Fibroblast of villous mesenchyme (primary cell): ENCODE measurements at regions not wholly inside any gene's neighbourhood (a gene's known extent, or its start where the extent isn't known, plus 50 kb on each side); places are given as distances from the start of the nearest gene placed in this dataset.
A peak's percentile ranks its signal among the peaks of the same experiment; 100 is the strongest.

Source experiments
- DNase-seq: peaks from one replicate; pipeline ENCODE4 v3.0.0-alpha.2; 2010; ENCODE audit warnings: low read depth
- H3K4me3 ChIP-seq: 2 replicates; pipeline ENCODE4 v1.5.1; 2011; ENCODE audit warnings: low read depth, mild to moderate bottlenecking, low read length
- CTCF ChIP-seq: IDR thresholded peaks from 2 replicates; pipeline ENCODE4 v1.5.1; 2012; ENCODE audit warnings: low read depth, mild to moderate bottlenecking, low read length; ENCODE audit not compliant: insufficient read depth

GRCh38 chr12:27907766-27908165 is 64.8 kb downstream of the PTHLH start:
- no peak for TF ChIP-seq CTCF
- peak; percentile 39 for DNase-seq
- no peak overlapping the region for H3K4me3 ChIP-seq

- H3K4me3 ChIP-seq, result no peak overlapping the region
- TF ChIP-seq CTCF, result no peak
- DNase-seq, result peak; percentile 78
These were observed 65.7 kb downstream of the PTHLH start for GRCh38 chr12:27906658-27907473.

GRCh38 chr12:27906127-27906500 is 66.4 kb downstream of the PTHLH start:
- DNase-seq, result no peak
- no peak for TF ChIP-seq CTCF
- H3K4me3 ChIP-seq, result no peak overlapping the region

DNA sequence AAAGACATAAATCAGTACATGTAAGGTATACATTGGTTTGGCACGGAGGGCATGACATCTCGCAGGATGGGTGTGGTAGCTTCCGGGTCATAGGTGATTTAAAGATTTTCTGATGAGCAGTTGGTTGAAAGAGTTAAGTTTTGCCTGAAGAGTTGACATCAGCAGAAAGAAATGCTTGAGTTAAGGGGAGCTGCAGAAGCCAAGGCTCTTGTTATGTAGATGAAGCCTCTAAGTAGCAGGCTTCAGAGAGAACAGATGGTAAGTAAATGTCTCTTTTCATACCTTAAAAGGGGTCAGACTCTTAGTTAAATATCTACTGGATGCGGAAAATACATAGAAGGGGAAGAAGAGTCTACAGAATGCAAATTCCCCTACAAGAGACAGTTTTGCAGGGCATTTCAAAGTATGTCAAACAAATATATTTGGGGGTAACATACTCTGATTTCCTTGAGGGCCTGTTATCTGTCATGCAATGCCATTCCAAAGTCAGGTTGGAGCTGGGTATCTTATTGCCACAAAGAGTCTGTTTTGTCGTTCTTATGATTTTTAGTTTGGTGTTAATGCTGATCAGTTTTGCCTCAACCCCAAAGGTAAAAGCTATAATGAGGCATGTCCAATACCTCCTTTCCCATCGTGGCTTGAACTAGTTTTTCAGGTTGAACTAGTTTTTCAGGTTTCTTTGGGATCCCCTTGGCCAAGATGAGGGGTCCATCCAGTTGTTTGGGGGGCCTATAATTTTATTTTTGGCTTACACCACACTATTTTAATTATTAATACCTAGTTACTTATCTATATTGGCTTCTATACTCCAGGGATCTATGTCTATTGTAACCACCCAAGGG is 67.0 kb downstream of the PTHLH start:
- H3K4me3 ChIP-seq, result no peak overlapping the region
- no peak for DNase-seq
- no peak for TF ChIP-seq CTCF

- TF ChIP-seq CTCF, result no peak
- DNase-seq, result no peak
These were observed 69.9 kb downstream of the PTHLH start for GRCh38 chr12:27902651-27903050.

GRCh38 chr12:27901959-27902358 is 70.6 kb downstream of the PTHLH start:
- DNase-seq, result peak; percentile 53
- no peak for TF ChIP-seq CTCF

More at GRCh38 chr12:27902651-27903050, 69.9 kb downstream of the PTHLH start:
- no peak overlapping the region for H3K4me3 ChIP-seq

More at GRCh38 chr12:27901959-27902358, 70.6 kb downstream of the PTHLH start:
- H3K4me3 ChIP-seq, result no peak overlapping the region
